ENCODE measurements at regions not wholly inside any gene's neighbourhood (a gene's known extent, or its start where the extent isn't known, plus 50 kb on each side); places are given as distances from the start of the nearest gene placed in this dataset.
"Not testable (repeated sequence)": the region's sequence is repeated elsewhere in the genome, so short reads cannot be mapped to it uniquely, and the experiment has no call there.

DNA sequence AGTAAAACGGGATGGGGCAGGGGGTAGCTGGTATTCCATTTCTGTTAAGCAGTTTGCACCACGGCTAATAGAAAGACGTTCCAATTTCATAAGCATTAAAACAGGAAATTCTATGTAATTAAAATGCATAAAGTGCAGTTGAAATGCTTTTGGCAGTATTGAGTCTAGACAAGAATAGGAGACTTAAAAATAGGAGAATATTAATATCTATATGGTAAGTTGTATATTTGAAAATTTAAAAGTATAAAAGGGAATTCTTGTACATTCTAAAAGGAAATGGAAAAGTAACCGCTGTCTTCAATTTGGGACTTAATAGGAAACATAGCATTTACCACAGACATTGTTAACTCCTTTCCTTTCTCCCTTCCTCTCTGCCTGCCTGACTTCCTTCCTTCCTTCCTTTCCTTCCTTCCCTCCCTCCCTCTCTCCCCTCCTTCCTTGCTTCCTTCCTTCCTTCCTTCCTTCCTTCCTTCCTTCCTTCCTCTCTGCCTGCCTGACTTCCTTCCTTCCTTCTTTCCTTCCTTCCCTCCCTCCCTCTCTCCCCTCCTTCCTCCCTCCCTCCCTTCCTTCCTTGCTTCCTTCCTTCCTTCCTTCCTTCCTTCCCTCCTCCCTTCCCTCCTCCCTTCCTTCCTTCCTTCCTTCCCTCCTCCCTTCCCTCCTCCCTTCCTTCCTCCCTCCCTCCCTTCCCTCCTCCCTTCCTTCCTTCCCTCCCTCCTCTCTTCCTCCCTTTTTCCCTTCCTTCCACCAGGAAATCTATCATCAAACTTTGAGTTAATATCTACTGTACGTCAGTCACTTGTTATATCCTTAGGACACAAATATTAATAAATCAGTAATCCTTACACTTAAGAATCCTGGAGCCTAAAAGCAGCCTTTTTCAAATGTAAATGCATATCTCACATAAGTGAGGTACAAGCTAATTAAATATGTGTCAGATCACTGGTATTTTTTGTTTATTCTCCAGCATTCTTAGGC, 1049.3 kb downstream of the GALC start:
- no peak for DNase-seq

DNA sequence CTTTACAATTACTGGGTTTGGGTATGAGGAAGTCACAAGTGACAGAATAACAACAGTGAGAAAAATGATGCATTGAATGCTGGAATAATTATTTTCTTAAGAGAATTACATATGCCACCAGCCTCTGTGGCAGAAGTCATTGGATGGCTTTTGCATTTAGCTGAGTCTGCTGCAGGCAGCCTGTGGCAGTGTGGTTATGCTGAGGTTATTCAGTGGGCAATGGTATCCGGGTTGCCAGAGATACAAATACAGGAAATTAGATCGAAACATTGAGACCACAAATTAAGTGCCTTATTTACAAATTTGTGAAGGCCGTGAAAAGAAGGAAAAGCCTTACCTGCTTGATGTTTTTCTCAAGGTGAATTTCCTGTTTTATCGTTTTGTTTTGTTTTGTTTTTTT, 1050.0 kb downstream of the GALC start:
- no peak for DNase-seq

DNA sequence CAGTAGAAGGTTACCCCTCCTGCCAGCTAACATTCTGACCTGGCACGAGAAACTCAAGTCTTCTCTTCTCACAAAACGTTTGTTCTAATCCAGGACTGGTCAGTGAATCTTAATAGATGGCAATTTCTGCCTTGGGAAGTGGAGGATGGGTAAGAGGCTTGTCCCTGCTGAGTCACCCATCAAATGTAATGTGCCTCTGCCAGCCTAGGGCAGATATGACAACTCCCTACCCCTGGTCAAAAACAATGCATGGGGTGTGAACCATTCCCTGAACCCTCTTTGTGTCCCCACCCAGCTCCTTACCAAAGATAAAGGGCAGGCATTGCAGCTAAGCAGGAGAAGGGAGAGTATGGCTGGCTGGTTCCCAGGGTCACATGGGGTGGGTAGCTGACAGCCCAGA, 1052.9 kb downstream of the GALC start:
- DNase-seq, result no peak

DNA sequence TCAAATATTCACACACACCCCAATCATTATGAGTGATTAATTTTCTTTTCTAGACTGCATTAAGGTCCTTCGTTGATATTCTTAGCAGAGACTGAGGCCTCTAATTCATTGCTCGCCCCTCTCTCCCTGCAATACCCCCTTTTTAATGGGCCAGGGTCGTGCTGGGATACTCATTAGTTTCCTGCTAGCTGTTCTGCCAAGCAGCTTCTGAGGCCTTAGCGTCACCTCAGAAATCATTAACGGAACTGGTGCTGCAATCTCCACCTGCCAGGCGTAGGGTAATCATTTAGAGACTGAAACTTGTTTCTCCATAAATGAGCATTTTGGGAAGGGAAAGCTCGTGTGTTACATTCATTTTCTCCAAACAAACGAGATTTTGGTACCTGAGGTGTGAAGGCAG, 1054.7 kb downstream of the GALC start:
- no peak for DNase-seq

DNA sequence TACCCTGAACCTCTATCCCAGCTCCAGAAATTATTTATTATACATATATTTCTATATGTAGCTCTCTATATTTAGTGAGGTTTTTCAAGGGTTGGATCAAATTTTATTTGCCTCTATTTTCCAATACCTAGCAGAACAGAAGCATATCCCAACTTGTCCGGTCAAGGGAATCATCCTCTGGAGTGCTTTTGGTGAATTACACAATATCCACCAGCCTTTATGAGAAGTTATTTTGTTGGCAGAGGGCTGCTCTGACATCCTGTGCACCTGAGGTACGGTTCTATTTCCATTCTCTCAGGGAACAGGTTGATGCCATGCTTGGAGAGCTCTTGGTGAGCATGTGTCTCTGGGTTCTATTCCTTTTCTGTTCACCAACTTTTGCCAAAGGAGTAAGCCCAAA, 1056.4 kb downstream of the GALC start:
- DNase-seq, result no peak

DNA sequence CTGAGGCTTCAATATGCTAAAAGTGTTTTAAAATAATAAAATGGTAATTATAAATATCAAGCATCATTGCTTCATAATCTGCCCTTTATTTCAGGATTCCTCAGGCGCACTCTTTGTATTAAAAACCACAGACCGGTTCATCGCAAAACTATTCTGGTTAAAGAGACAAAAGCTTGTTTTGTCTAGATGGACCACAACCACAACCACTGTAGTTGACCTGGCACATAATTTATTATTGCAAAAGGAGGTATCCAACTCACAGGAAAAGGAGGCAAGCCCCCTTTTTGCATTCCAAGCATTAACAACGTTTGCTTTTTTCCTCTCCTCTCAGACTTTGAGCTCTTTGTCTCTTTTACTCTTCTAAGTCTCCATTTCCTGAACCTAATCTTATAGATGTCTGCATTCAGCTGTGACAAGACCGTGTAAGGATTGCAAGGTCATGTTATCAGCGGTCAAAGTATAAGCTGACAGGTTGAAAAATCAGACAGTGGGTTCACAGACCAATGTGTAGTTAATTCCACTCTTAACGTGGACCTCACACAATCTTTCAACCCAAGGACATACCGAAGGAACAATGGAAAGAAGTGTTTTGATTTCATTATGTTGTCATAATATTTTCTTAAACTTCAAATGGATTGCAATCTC, 1057.6 kb downstream of the GALC start:
- DNase-seq, result no peak

DNA sequence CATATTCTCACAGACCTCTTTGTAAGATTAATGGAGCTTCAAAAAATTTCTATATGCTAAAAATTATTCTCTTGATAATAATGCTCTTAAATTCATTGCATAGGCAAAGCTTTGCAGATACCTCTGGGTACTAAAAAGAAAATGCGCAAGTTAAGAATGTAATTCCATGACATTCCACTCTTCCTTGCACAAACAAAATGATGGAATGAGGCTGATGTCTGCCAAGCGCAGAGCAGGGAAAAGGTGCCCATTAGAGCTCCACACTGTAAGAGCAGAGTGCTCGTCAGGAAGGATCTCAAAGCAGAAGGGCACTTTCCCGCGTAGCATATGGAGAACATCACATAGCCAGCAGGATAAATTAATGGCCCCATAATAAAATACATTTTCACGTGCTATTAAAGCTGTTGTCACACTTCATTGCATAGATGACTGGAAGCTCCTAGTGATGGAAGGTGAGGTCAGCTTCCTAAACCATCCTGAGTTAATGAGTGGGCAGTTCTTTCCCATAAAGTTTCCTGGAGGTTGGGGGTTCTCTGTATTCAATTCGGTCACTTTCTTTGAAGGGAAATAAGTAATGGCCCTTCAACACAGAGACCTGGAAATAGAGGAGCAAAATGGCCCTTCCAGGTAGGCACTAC, 1058.9 kb downstream of the GALC start:
- DNase-seq, result no peak

DNA sequence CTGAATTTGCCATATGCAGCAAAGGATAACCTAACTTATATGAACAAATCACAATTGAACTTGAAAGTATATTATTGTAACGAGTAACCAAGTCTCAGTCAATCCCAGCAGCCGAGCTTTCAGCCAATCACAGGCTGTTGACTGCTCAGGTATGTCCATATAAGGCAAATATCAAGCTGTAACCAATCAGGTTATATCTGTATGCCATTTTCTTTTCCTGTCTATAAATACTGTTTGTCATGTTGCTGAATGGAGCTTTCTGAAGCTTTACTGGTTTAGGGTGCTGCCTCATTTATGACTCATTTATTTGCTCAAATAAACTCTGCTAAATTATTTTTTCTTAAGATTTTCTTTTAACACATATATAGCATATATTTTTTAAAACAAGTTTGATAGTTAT, 1059.5 kb downstream of the GALC start:
- DNase-seq, result no peak

DNA sequence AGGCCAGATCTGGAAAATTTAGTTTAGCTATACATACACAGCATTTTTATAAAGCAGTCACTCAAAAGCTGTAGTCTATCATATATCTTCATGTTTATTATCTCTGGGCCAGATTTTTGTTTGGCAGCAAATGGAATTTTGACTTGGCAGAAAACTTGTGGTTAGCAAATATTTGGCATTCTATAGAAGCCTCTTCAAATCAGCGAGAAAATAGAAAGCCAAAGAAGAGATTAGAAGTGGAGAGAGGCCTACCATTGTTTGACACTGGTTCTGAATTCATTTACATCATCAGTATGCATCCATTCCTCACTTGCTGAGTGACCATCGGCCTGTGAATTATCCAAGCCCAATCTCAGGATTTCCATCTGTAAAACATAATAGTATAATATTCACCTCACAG, 1077.6 kb downstream of the GALC start:
- DNase-seq, result no peak

DNA sequence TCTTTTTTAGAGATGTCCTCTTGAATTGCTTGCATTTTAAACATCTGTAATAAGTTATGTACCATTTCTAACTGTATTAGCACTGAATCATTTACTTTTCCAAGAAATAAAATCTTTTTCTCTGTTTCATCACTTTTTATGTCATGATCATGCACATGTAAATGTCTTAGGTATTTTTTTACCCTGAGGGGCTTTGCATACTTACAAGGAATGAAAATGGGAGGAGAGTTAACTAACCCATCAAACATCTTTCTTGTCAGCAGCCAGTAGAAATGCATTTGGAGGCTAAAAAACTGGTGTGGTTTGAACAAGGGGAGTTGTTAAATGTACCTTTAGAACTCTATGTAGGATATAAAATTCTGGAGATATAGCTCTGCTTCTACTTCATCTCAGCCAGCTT, 1080.3 kb downstream of the GALC start:
- DNase-seq, result no peak

DNA sequence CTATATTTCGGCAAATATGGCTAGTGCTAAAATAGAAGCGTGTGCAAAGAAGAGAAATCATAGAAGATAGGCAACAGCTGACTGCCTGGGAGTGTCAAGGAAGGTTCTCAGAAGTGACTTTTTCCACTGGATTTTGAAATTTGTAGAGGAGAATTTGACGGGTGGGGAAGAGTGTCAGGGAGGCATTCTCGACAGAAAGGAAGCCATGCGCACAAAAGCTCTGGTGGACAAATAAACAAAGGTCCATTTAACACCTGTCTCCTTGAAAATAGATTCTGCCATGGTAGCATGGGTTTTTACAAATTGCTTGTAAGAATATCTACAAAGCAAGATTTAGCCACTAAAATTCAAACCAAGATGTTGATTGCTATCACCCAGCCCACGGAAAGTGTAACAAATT, 1081.5 kb downstream of the GALC start:
- no peak for DNase-seq

DNA sequence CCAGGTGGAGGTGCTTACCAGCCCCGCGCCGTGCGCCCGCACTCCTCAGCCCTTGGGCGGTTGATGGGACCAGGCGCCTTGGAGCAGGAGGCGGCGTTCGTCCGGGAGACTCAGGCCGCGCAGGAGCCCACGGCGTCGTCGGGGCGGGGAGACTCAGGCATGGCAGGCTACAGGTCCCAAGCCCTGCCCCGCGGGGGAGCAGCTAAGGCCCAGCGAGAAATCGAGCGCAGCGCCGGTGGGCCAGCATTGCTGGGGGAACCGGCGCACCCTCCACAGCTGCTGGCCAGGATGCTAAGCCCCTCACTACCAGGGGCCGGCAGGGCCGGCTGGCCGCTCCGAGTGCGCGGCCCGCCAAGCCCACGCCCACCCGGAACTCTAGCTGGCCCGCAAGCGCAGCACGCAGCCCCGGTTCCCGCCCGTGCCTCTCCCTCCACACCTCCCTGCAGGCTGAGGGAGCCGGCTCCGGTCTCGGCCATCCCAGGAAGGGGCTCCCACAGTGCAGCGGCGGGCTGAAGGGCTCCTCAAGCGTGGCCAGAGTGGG, 1087.5 kb downstream of the GALC start:
- not testable (repeated sequence) for DNase-seq

DNA sequence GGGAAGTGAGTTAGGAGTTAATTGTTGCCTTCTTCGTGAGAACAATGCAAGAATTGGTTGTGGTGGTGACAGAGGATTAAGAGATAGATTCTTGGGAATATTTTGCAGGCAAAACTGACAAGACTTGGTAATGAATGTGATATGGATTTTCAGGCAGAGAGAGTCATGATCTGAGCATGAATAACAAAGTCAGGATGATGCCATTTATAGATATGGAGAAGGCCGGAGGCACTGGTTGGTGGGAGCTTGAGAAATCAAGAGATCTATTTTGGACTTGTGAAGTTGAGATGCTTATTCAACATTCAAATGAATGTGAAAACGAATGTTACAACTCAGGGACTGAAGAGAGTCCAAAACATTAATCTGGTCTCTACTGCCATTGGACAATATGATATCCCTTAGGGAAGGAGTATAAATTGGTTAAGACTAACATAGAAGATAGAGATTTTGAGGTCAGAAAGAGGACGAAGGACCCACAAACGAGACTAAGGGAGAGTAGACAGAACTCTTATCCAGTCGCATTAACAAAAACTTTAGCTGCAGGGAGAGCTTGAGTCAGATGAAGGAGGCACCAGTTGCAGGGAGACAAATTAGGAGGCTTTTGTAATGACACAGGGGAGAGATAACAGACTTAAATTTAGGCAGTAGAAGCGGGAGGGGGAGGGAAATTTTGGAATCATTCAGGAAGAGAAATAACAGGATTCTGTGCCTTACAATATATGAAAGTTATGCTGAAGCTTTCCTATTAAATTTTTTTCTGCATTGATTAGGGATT, 1090.6 kb downstream of the GALC start:
- no peak for DNase-seq

DNA sequence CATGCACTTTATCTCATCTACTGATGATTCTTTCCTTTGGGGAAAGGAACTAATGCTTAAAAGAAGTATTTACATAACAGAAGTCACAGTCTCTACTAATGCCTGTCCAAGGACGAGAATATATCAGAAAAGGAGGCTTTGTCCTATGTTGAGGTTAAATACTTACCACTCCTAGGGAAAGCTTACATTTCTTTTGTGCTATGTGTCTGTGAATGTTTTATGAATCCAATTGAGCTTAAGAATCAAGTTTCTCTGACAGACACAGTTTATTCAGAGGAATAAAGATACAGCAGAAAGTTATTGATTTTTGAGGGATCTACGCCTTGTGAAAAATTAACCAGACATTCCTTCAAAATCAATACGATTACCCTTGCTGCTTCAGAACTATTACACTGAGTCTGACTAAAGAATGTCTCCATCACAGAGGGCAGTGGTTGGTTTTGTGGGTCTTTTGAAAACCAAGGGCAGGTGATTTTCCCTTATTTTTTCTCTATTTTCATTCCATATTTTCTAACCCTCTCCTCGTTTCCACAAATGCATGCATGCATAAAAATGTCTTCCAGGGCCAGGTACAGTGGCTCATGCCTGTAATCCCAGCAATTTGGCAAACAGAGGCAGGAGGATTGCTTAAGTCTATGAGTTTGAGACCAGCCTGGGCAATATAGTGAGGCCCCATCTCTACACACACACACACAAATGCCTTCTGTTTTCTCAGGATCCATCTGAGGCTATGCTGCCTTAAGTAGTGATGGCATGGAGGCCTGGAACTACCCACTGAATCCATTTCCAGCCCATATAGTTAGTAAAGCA, 1095.1 kb downstream of the GALC start:
- DNase-seq, result no peak

DNA sequence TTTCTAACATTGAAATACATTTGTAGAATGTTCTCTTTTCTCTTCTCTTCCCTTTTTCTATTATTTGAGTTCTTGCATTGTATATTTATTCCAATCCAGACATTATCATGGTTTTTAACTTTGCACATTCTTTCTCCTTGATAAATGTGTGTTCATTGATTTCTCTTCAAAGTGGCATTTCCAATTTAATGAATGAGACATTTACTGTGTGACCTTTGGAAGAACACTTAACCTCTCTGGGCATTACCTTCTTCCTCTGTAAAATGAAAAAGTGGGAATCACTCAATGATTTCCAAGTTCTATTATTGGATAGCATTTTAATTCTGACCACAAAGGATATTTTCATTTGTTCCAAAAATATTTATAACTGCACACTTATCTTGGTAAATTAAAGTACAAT, 1095.8 kb downstream of the GALC start:
- no peak for DNase-seq

DNA sequence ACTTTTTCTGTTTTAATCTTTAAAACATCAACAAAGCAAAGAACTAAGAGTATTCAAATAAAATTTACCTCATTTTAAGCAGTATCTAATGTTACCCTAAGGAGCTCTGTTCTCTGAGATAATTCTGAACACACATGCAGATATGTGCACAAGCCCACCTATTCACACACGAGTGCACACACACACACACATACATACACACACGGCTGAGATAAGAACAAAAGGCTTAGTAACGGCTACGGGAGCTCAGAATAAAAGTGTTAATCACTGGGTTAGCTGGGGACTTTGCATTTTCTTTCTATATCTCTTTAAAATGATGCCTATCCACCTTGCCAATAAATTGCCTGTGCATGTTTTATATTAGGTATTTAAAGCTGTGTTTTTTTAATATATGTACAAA, 1096.3 kb downstream of the GALC start:
- DNase-seq, result no peak

DNA sequence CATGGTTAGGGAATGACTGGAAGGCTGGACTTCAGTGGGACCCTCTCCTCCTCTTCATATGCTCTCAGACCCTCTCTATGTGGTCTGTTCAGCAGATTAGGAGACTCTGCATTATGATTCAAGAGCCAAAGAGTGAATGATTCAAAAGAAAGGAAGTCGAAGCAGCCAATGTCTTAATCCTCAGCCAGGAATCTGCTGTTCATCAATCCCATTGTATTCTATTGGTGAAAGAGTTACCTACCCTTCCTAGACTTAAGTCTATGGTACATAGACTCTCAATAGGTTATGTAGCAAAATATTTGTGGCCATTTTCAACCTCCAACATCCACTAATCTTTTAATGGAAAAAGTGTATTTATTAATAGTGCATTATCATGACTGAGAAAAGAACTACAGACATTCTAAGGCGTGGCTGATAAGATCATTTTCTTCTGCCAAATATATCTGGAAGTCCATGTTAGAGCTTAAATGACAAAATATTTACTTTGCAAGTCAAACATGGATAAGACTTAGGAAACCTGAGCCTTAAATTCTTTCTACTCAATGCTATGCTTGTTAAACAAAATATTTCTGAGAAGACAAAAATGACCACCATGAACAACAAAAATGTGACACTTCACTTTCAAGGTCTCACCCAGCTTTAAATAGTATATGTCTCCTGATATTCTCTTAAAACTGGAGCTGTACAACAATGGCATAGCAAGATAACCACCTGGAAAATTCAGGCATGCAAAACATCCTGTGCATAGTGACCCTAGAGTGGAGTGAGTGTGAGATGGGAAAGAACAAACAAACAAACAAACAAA, 1100.6 kb downstream of the GALC start:
- no peak for DNase-seq

DNA sequence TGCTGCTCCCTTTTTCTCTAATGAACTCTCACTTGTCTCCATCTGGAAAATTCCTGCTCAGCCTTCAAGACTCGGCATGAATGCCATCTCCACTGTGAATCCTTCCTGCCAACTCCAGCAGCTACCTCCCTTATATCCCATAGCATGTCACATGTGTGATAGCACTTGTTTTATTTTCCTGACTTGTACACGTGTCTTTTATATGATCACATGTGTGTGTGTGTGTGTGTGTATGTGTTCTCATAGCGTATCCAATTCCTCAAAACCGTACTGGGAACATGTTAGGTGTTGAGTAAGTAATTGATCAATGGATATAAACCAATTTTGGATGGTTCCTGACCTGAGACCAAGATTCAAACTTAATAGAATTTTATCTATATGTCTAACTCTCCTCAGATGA, 1107.7 kb downstream of the GALC start:
- DNase-seq, result no peak

DNA sequence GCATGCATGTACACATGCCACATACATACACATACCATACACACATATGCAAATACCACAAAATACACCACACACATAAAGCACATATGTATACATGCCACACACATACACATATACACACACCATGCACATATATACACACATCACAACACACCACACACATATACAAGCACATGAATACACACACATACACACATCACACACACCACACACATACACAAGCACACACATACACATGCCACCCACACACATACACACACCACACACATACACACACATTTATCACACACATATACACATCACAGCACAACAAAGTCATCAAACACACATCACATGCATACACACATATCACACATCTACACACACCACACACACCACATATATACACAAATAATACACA, 1108.5 kb downstream of the GALC start:
- no peak for DNase-seq

DNA sequence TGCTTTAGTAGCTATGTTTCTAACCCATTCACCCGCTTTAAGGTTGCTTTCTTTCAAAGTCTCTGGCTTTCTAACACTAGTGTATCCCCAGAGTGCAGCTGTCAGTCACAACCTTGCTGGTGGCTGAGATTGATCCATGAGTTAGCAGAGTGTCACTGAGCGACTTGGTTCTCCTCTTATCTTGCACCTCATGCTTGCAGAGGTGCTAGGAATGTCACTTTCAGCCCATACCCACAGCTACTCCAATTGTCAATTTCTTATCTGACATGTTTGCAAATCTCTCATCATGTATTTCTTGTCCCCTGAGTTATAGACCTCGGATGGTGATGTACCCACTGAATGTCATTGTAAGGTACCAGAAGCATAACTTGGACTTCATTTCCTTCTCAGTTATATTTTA, 1110.2 kb downstream of the GALC start:
- no peak for DNase-seq

DNA sequence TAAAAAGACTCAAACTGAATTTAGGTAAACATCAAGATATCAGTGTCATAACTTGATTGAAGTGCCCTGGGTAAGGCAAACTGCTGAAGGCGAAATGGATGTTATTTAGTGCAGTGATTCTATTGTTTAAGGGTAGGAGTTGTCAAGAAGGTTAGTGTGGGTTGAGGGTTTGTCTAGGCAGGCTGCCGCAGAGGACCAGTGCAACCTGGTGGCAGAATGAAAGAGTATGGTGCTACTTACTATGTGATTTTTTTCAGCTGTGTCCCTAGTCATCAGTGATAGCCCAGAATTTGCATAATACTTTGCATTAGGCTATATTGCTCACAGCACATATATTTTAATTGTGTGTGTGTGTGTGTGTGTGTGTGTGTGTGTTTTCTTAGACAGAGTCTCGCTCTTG, 1127.0 kb downstream of the GALC start:
- no peak for DNase-seq

Data from KG1 (cell line).